H9 (cell line): ENCODE measurements at regions not wholly inside any gene's neighbourhood (a gene's known extent, or its start where the extent isn't known, plus 50 kb on each side); places are given as distances from the start of the nearest gene placed in this dataset.

Source experiments
- DNase-seq: peaks from one replicate; pipeline ENCODE4 v3.0.0-alpha.2; 2017
- H2AFZ ChIP-seq: one replicate; pipeline ENCODE4 v1.6.1; 2013; ENCODE audit warnings: mild to moderate bottlenecking, low read length, control low read depth, moderate library complexity
- H2AK5ac ChIP-seq: 2 replicates; pipeline ENCODE4 v1.6.1; 2013; ENCODE audit warnings: low read length, control low read depth, mixed read lengths; ENCODE audit not compliant: insufficient read length
- H2BK120ac ChIP-seq: one replicate; pipeline ENCODE4 v1.6.1; 2013; ENCODE audit warnings: low read depth, mild to moderate bottlenecking, low read length, control low read depth, inconsistent platforms; ENCODE audit not compliant: poor library complexity, severe bottlenecking
- H2BK12ac ChIP-seq: 2 replicates; pipeline ENCODE4 v1.6.1; 2013; ENCODE audit warnings: low read length, control low read depth, mixed read lengths, low read depth; ENCODE audit not compliant: insufficient read length
- H2BK15ac ChIP-seq: 2 replicates; pipeline ENCODE4 v1.6.1; 2013; ENCODE audit warnings: low read depth, low read length, control low read depth
- H2BK20ac ChIP-seq: one replicate; pipeline ENCODE4 v1.6.1; 2013; ENCODE audit warnings: low read depth, mild to moderate bottlenecking, low read length, control low read depth, inconsistent platforms; ENCODE audit not compliant: poor library complexity, severe bottlenecking
- H2BK5ac ChIP-seq: 2 replicates; pipeline ENCODE4 v1.6.1; 2013; ENCODE audit warnings: low read length, control low read depth, mixed read lengths; ENCODE audit not compliant: insufficient read length
- H3K14ac ChIP-seq: 2 replicates; pipeline ENCODE4 v1.6.1; 2013; ENCODE audit warnings: low read length, control low read depth; ENCODE audit not compliant: insufficient read depth
- H3K18ac ChIP-seq: 2 replicates; pipeline ENCODE4 v1.6.1; 2013; ENCODE audit warnings: low read depth, mild to moderate bottlenecking, mixed read lengths, low read length, control low read depth; ENCODE audit not compliant: insufficient read length
- H3K23ac ChIP-seq: 2 replicates; pipeline ENCODE4 v1.6.1; 2013; ENCODE audit warnings: low read length, control low read depth, mixed read lengths, low read depth; ENCODE audit not compliant: insufficient read length
- H3K23me2 ChIP-seq: 2 replicates; pipeline ENCODE4 v1.6.1; 2013; ENCODE audit warnings: low read depth, mild to moderate bottlenecking, mixed read lengths, low read length, control low read depth; ENCODE audit not compliant: insufficient read length, poor library complexity, severe bottlenecking
- H3K27ac ChIP-seq: 2 replicates; pipeline ENCODE4 v1.5.1; 2013; ENCODE audit warnings: low read length, control low read depth, mixed read lengths, low read depth; ENCODE audit not compliant: insufficient read length
- H3K27me3 ChIP-seq: 2 replicates; pipeline ENCODE4 v1.6.1; 2013; ENCODE audit warnings: low read length, control low read depth, inconsistent platforms; ENCODE audit not compliant: insufficient read depth
- H3K4ac ChIP-seq: 2 replicates; pipeline ENCODE4 v1.6.1; 2013; ENCODE audit warnings: low read depth, mild to moderate bottlenecking, control low read depth, inconsistent platforms, low read length, moderate library complexity
- H3K4me1 ChIP-seq: 2 replicates; pipeline ENCODE4 v1.6.1; 2013; ENCODE audit warnings: low read length, control low read depth, inconsistent platforms; ENCODE audit not compliant: insufficient read depth
- H3K4me2 ChIP-seq: 2 replicates; pipeline ENCODE4 v1.6.1; 2013; ENCODE audit warnings: low read length, control low read depth, mixed read lengths; ENCODE audit not compliant: insufficient read length, insufficient read depth
- H3K56ac ChIP-seq: 2 replicates; pipeline ENCODE4 v1.6.1; 2013; ENCODE audit warnings: low read depth, mild to moderate bottlenecking, mixed read lengths, low read length, control low read depth; ENCODE audit not compliant: insufficient read length
- H3K79me1 ChIP-seq: 2 replicates; pipeline ENCODE4 v1.6.1; 2013; ENCODE audit warnings: low read depth, mild to moderate bottlenecking, moderate library complexity, low read length, control low read depth, inconsistent platforms; ENCODE audit not compliant: insufficient read depth, poor library complexity, severe bottlenecking
- H3K79me2 ChIP-seq: 2 replicates; pipeline ENCODE4 v1.6.1; 2013; ENCODE audit warnings: low read length, control low read depth, inconsistent platforms; ENCODE audit not compliant: insufficient read depth
- H3K9ac ChIP-seq: 2 replicates; pipeline ENCODE4 v1.6.1; 2013; ENCODE audit warnings: low read length, control low read depth, mixed read lengths; ENCODE audit not compliant: insufficient read length; ENCODE audit errors: extremely low read depth
- H3K9me3 ChIP-seq: one replicate; pipeline ENCODE4 v1.6.1; 2013; ENCODE audit warnings: low read depth, low read length, inconsistent platforms; ENCODE audit not compliant: control insufficient read depth
- H3T11ph ChIP-seq: one replicate; pipeline ENCODE4 v1.6.1; 2013; ENCODE audit warnings: mild to moderate bottlenecking, low read length, control low read depth, inconsistent platforms
- H4K20me1 ChIP-seq: one replicate; pipeline ENCODE4 v1.6.1; 2013; ENCODE audit not compliant: control insufficient read depth, insufficient read length, insufficient read depth
- H4K5ac ChIP-seq: 2 replicates; pipeline ENCODE4 v1.6.1; 2013; ENCODE audit warnings: low read depth, mild to moderate bottlenecking, mixed read lengths, low read length, control low read depth; ENCODE audit not compliant: insufficient read length
- H4K8ac ChIP-seq: replicated peaks from 2 replicates; pipeline ENCODE4 v1.6.1; 2013; ENCODE audit warnings: low read length, control low read depth, mixed read lengths, low read depth; ENCODE audit not compliant: insufficient read length
- H4K91ac ChIP-seq: 2 replicates; pipeline ENCODE4 v1.6.1; 2013; ENCODE audit warnings: low read depth, mild to moderate bottlenecking, moderate library complexity, mixed read lengths, low read length, control low read depth; ENCODE audit not compliant: insufficient read length
- H3K27ac Mint-ChIP-seq, 3 experiments: 2 replicates in 2 of 3; 3 replicates in 1 of 3; pipeline ENCODE4 v1.8.0; 2020 to 2021; ENCODE audit warnings: mixed read lengths in 3 of 3, mild to moderate bottlenecking in 1 of 3, moderate library complexity in 1 of 3
- H3K27me3 Mint-ChIP-seq: 2 replicates; pipeline ENCODE4 v1.8.0; 2021; ENCODE audit warnings: low read depth, mild to moderate bottlenecking, moderate library complexity, mixed read lengths
- H3K36me3 Mint-ChIP-seq, 3 experiments: 2 replicates in 2 of 3; 3 replicates in 1 of 3; pipeline ENCODE4 v1.8.0; 2020 to 2021; ENCODE audit warnings: low read depth in 3 of 3, mixed read lengths in 3 of 3; ENCODE audit not compliant: insufficient read depth in 1 of 3
- H3K4me1 Mint-ChIP-seq, 2 experiments: 2 replicates each; pipeline ENCODE4 v1.8.0; 2020; ENCODE audit warnings: mixed read lengths in 2 of 2
- H3K4me3 Mint-ChIP-seq, 2 experiments: 2 replicates in 1 of 2; 3 replicates in 1 of 2; pipeline ENCODE4 v1.8.0; 2020 to 2021; ENCODE audit warnings: mild to moderate bottlenecking in 2 of 2, mixed read lengths in 2 of 2, moderate library complexity in 1 of 2
- H3K9me3 Mint-ChIP-seq, 2 experiments: 2 replicates in 1 of 2; 3 replicates in 1 of 2; pipeline ENCODE4 v1.8.0; 2020; ENCODE audit warnings: mild to moderate bottlenecking in 2 of 2, mixed read lengths in 2 of 2, moderate library complexity in 1 of 2
- TF ChIP-seq, protein P1 (sequence below): fragments of 200-600 bp; sonication (generic); conservative IDR thresholded peaks from 3 replicates; pipeline ENCODE4 v1.8.0; 2021; ENCODE audit warnings: antibody characterized with exemption, mild to moderate bottlenecking

DNA sequence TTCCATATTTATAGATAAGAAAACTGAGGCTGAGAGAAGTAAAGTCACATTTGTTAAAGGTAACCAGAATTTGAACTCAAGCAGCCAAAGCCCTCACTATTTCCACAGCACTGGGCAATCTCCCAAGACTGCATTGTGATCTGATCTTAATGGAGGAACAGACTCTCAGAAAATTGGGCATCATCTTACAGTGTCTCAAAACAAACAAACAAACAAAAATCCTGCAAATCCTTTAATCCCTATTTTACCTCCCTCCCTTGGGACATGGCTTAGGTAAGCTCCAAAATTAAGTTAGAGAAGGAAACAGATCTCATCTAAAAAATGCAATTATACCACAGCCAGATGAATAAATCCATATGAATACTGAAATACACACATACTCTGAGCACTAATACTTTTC lies 57.5 kb downstream of the FHIP2A start:
- Histone ChIP-seq H3T11ph (no peak overlapping the region), H4K20me1 (no peaks in the 10 kb centered on the region), H3K23ac (no peak overlapping the region), H3K4me2 (no peak overlapping the region), H3K9ac (no peak overlapping the region), H4K5ac (no peak overlapping the region), H3K9me3 (no peaks in the 10 kb centered on the region), H3K18ac (no peak overlapping the region), H3K14ac (no peak overlapping the region), H3K23me2 (no peaks in the 10 kb centered on the region), H2AFZ (no peak overlapping the region), H2BK12ac (no peak overlapping the region), H3K27ac (no peak overlapping the region), H3K56ac (no peak overlapping the region), H2BK20ac (no peak overlapping the region), H2AK5ac (no peak overlapping the region), H4K8ac (no peak overlapping the region), H2BK120ac (no peak overlapping the region), H2BK5ac (no peak overlapping the region), H3K4ac (no peak overlapping the region), H3K4me1 (peaks cover 6% of the 10 kb centered on the region; the same call in 1 of the 2 replicates), H3K27me3 (no peaks in the 10 kb centered on the region), H2BK15ac (no peak overlapping the region), H3K79me2 (no peaks in the 10 kb centered on the region), H4K91ac (no peak overlapping the region), H3K79me1 (no peaks in the 10 kb centered on the region)
- TF ChIP-seq, protein P1, sequence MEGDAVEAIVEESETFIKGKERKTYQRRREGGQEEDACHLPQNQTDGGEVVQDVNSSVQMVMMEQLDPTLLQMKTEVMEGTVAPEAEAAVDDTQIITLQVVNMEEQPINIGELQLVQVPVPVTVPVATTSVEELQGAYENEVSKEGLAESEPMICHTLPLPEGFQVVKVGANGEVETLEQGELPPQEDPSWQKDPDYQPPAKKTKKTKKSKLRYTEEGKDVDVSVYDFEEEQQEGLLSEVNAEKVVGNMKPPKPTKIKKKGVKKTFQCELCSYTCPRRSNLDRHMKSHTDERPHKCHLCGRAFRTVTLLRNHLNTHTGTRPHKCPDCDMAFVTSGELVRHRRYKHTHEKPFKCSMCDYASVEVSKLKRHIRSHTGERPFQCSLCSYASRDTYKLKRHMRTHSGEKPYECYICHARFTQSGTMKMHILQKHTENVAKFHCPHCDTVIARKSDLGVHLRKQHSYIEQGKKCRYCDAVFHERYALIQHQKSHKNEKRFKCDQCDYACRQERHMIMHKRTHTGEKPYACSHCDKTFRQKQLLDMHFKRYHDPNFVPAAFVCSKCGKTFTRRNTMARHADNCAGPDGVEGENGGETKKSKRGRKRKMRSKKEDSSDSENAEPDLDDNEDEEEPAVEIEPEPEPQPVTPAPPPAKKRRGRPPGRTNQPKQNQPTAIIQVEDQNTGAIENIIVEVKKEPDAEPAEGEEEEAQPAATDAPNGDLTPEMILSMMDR: no peak
- Mint-ChIP-seq H3K36me3 (no peaks in the 10 kb centered on the region; a peak in 1 of 7 replicates), H3K27me3 (peaks cover 13% of the 10 kb centered on the region), H3K27ac (peak overlapping the region in 1 of 3 experiments; percentile 12; a peak in 1 of 7 replicates), H3K4me1 (peaks cover 36 to 48% of the 10 kb centered on the region in 2 experiments), H3K9me3 (no peaks in the 10 kb centered on the region), H3K4me3 (no peak overlapping the region)
- DNase-seq: no peak
